HepG2 (cell line): ENCODE measurements at regions not wholly inside any gene's neighbourhood (a gene's known extent, or its start where the extent isn't known, plus 50 kb on each side); places are given as distances from the start of the nearest gene placed in this dataset.

Source experiments
- BORCS8-MEF2B ChIP-seq: sonication (generic); formaldehyde crosslinking; IDR thresholded peaks from 2 replicates; pipeline ENCODE4 v1.8.0; 2022; ENCODE audit warnings: mild to moderate bottlenecking, missing genetic modification reagents
- FOXA1 ChIP-seq, 2 experiments: fragments of 450-650 bp in 1 of 2; sonication (generic) in 1 of 2; formaldehyde crosslinking in 1 of 2; IDR thresholded peaks; 2 replicates each; pipeline versions ENCODE4 v1.4.0 to v1.6.1; 2016 to 2020; ENCODE audit warnings: missing genetic modification reagents in 1 of 2
- FOXA3 ChIP-seq: IDR thresholded peaks from 2 replicates; pipeline ENCODE4 v1.6.1; 2016; ENCODE audit warnings: missing genetic modification reagents, missing compliant biosample characterization
- GATAD2A ChIP-seq: IDR thresholded peaks from 2 replicates; pipeline ENCODE4 v1.6.1; 2016
- MAF1 ChIP-seq: sonication (generic); formaldehyde crosslinking; IDR thresholded peaks from 2 replicates; pipeline ENCODE4 v1.5.0; 2020; ENCODE audit warnings: missing genetic modification reagents, borderline replicate concordance
- MAZ ChIP-seq, 2 experiments: sonication (generic) in 1 of 2; formaldehyde crosslinking in 1 of 2; IDR thresholded peaks; 2 replicates each; pipeline versions ENCODE4 v1.5.0 to v1.6.1; 2012 to 2020; ENCODE audit warnings: low read depth in 2 of 2, mild to moderate bottlenecking in 2 of 2, borderline replicate concordance in 1 of 2, improper control_type of control experiment in 1 of 2, low read length in 1 of 2, missing genetic modification reagents in 1 of 2, moderate library complexity in 1 of 2
- NCOA2 ChIP-seq: sonication (generic); formaldehyde crosslinking; IDR thresholded peaks from 2 replicates; pipeline ENCODE4 v1.8.0; 2022; ENCODE audit warnings: inconsistent platforms
- NONO ChIP-seq, 2 experiments: fragments of 450-650 bp in 1 of 2; sonication (generic) in 1 of 2; formaldehyde crosslinking in 1 of 2; IDR thresholded peaks in 1 of 2; conservative IDR thresholded peaks in 1 of 2; 2 replicates each; pipeline versions ENCODE4 v1.6.1 to v1.8.0; 2017 to 2022; ENCODE audit warnings: mild to moderate bottlenecking in 1 of 2, missing genetic modification reagents in 1 of 2, moderate library complexity in 1 of 2
- PAX8 ChIP-seq: sonication (generic); formaldehyde crosslinking; IDR thresholded peaks from 2 replicates; pipeline ENCODE4 v1.8.0; 2022; ENCODE audit warnings: mild to moderate bottlenecking, missing genetic modification reagents, borderline replicate concordance
- PTBP1 ChIP-seq: fragments of 200-400 bp; formaldehyde crosslinking; IDR thresholded peaks from 2 replicates; pipeline ENCODE4 v1.6.1; 2018; ENCODE audit warnings: low read length, low read depth; ENCODE audit not compliant: poor library complexity, severe bottlenecking
- RAD21 ChIP-seq: fragments of 450-650 bp; formaldehyde crosslinking; IDR thresholded peaks from 2 replicates; pipeline ENCODE4 v1.5.0; 2020; ENCODE audit warnings: mild to moderate bottlenecking
- SALL1 ChIP-seq: sonication (generic); formaldehyde crosslinking; IDR thresholded peaks from 2 replicates; pipeline ENCODE4 v1.8.0; 2022; ENCODE audit warnings: mild to moderate bottlenecking, missing genetic modification reagents
- SAP130 ChIP-seq: IDR thresholded peaks from 2 replicates; pipeline ENCODE4 v1.6.1; 2016; ENCODE audit warnings: low read depth
- SIX1 ChIP-seq: sonication (generic); formaldehyde crosslinking; IDR thresholded peaks from 2 replicates; pipeline ENCODE4 v1.4.0; 2020; ENCODE audit warnings: missing genetic modification reagents, borderline replicate concordance
- SOX6 ChIP-seq, 2 experiments: fragments of 450-650 bp in 1 of 2; sonication (generic) in 1 of 2; formaldehyde crosslinking in 1 of 2; IDR thresholded peaks; 2 replicates each; pipeline versions ENCODE4 v1.4.0 to v1.6.1; 2017 to 2020; ENCODE audit warnings: antibody characterized with exemption in 1 of 2, mild to moderate bottlenecking in 1 of 2, missing genetic modification reagents in 1 of 2
- SP140L ChIP-seq: sonication (generic); formaldehyde crosslinking; IDR thresholded peaks from 2 replicates; pipeline ENCODE4 v1.4.0; 2020; ENCODE audit warnings: missing genetic modification reagents, borderline replicate concordance
- SSRP1 ChIP-seq: IDR thresholded peaks from 2 replicates; pipeline ENCODE4 v1.6.1; 2016; ENCODE audit warnings: control low read depth
- THAP8 ChIP-seq: sonication (generic); formaldehyde crosslinking; IDR thresholded peaks from 2 replicates; pipeline ENCODE4 v1.5.1; 2020; ENCODE audit warnings: missing genetic modification reagents, mild to moderate bottlenecking, borderline replicate concordance
- ZBTB7B ChIP-seq: sonication (generic); formaldehyde crosslinking; IDR thresholded peaks from 2 replicates; pipeline ENCODE4 v1.4.0; 2020; ENCODE audit warnings: missing genetic modification reagents
- ZNF205 ChIP-seq: IDR thresholded peaks from 2 replicates; pipeline ENCODE4 v1.6.1; 2018; ENCODE audit warnings: missing biosample characterization, missing genetic modification reagents
- ZNF260 ChIP-seq: sonication (generic); formaldehyde crosslinking; IDR thresholded peaks from 2 replicates; pipeline ENCODE4 v1.4.0; 2020; ENCODE audit warnings: missing genetic modification reagents, low read depth, mild to moderate bottlenecking, borderline replicate concordance
- ZNF350 ChIP-seq: sonication (generic); formaldehyde crosslinking; IDR thresholded peaks from 2 replicates; pipeline ENCODE4 v1.4.0; 2020; ENCODE audit warnings: mild to moderate bottlenecking, low read depth, missing genetic modification reagents, borderline replicate concordance
- ZNF501 ChIP-seq: sonication (generic); formaldehyde crosslinking; IDR thresholded peaks from 2 replicates; pipeline ENCODE4 v1.5.1; 2020; ENCODE audit warnings: mild to moderate bottlenecking, moderate library complexity, missing genetic modification reagents
- ZNF775 ChIP-seq: sonication (generic); formaldehyde crosslinking; IDR thresholded peaks from 2 replicates; pipeline ENCODE4 v1.4.0; 2020; ENCODE audit warnings: missing genetic modification reagents, mild to moderate bottlenecking, moderate library complexity, borderline replicate concordance
- ZNF777 ChIP-seq: sonication (generic); formaldehyde crosslinking; IDR thresholded peaks from 2 replicates; pipeline ENCODE4 v1.4.0; 2020; ENCODE audit warnings: missing genetic modification reagents
- ZNF83 ChIP-seq: sonication (generic); formaldehyde crosslinking; IDR thresholded peaks from 2 replicates; pipeline ENCODE4 v1.4.0; 2020; ENCODE audit warnings: missing genetic modification reagents, mild to moderate bottlenecking, borderline replicate concordance
- TF ChIP-seq, protein P1 (sequence below): IDR thresholded peaks from 2 replicates; pipeline ENCODE4 v1.6.1; 2018; ENCODE audit warnings: missing genetic modification reagents
- TF ChIP-seq, protein P2 (sequence below): IDR thresholded peaks from 2 replicates; pipeline ENCODE4 v1.6.1; 2016; ENCODE audit warnings: missing compliant biosample characterization, missing genetic modification reagents, borderline replicate concordance

- TF ChIP-seq NONO (IDR thresholded peaks at IDR 0.05) (no peak), NONO (CRISPR knock-in tag; conservative IDR thresholded peaks at IDR 0.05) (no peak), MAZ (IDR thresholded peaks at IDR 0.05; ENCODE audit: borderline replicate concordance, low read depth, low read length) (no peak), MAZ (CRISPR knock-in tag; IDR thresholded peaks at IDR 0.05; ENCODE audit: low read depth) (no peak), SIX1 (CRISPR knock-in tag) (no peak), SSRP1 (CRISPR knock-in tag) (no peak), ZNF83 (no peak), ZNF775 (CRISPR knock-in tag) (no peak), MAF1 (CRISPR knock-in tag) (no peak), SOX6 (IDR thresholded peaks at IDR 0.05) (no peak), SOX6 (CRISPR knock-in tag; IDR thresholded peaks at IDR 0.05) (peak; percentile 36; the same call in 1 of the 2 replicates), BORCS8-MEF2B (no peak), GATAD2A (CRISPR knock-in tag) (0 out of 2 replicates have a peak, but pooled peaks have one; percentile 17), FOXA3 (CRISPR knock-in tag) (0 out of 2 replicates have a peak, but pooled peaks have one; percentile 31), SP140L (no peak), ZNF350 (CRISPR knock-in tag) (no peak), RAD21 (CRISPR knock-in tag) (no peak), ZNF501 (CRISPR knock-in tag) (0 out of 2 replicates have a peak, but pooled peaks have one; percentile 15), ZBTB7B (CRISPR knock-in tag) (no peak), PAX8 (no peak), ZNF777 (0 out of 2 replicates have a peak, but pooled peaks have one; percentile 4), NCOA2 (CRISPR knock-in tag) (peak; percentile 60; the same call in 1 of the 2 replicates), SAP130 (CRISPR knock-in tag) (0 out of 2 replicates have a peak, but pooled peaks have one; percentile 12), SALL1 (CRISPR knock-in tag) (peak; percentile 29; the same call in 1 of the 2 replicates), ZNF205 (CRISPR knock-in tag) (no peak), ZNF260 (no peak), FOXA1 (IDR thresholded peaks at IDR 0.05) (no peak), FOXA1 (CRISPR knock-in tag; IDR thresholded peaks at IDR 0.05) (peak; percentile 30; the same call in 1 of the 2 replicates), THAP8 (no peak), PTBP1 (no peak)
- TF ChIP-seq, protein P1, sequence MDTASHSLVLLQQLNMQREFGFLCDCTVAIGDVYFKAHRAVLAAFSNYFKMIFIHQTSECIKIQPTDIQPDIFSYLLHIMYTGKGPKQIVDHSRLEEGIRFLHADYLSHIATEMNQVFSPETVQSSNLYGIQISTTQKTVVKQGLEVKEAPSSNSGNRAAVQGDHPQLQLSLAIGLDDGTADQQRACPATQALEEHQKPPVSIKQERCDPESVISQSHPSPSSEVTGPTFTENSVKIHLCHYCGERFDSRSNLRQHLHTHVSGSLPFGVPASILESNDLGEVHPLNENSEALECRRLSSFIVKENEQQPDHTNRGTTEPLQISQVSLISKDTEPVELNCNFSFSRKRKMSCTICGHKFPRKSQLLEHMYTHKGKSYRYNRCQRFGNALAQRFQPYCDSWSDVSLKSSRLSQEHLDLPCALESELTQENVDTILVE (CRISPR knock-in tag): no peak
- TF ChIP-seq, protein P2, sequence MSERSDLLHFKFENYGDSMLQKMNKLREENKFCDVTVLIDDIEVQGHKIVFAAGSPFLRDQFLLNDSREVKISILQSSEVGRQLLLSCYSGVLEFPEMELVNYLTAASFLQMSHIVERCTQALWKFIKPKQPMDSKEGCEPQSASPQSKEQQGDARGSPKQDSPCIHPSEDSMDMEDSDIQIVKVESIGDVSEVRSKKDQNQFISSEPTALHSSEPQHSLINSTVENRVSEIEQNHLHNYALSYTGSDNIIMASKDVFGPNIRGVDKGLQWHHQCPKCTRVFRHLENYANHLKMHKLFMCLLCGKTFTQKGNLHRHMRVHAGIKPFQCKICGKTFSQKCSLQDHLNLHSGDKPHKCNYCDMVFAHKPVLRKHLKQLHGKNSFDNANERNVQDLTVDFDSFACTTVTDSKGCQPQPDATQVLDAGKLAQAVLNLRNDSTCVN: no peak
Measured at GRCh38 chr5:142221091-142221860, 103.5 kb downstream of the SPRY4 start (continued).
